MM.1S (cell line): ENCODE measurements at regions not wholly inside any gene's neighbourhood (a gene's known extent, or its start where the extent isn't known, plus 50 kb on each side); places are given as distances from the start of the nearest gene placed in this dataset.

Experiments
- DNase-seq: peaks from one replicate; pipeline ENCODE4 v3.0.0-alpha.2; 2015
- H2AFZ ChIP-seq: fragments of 300-600 bp; sonication (generic); 2 replicates; pipeline ENCODE4 v1.6.0; 2016; ENCODE audit warnings: antibody characterized with exemption, low read length
- H3F3A ChIP-seq: fragments of 300-600 bp; sonication (generic); 2 replicates; pipeline ENCODE4 v1.6.1; 2016; ENCODE audit warnings: mild to moderate bottlenecking, antibody characterized with exemption, low read length, moderate library complexity, mixed read lengths; ENCODE audit not compliant: insufficient read depth
- H3K27ac ChIP-seq: fragments of 300-600 bp; sonication (generic); 2 replicates; pipeline ENCODE4 v1.5.1; 2016; ENCODE audit warnings: mild to moderate bottlenecking, low read length
- H3K27me3 ChIP-seq: fragments of 300-600 bp; sonication (generic); replicated peaks from 2 replicates; pipeline ENCODE4 v1.6.0; 2016; ENCODE audit warnings: low read length; ENCODE audit not compliant: insufficient read depth
- H3K36me3 ChIP-seq: fragments of 300-600 bp; sonication (generic); replicated peaks from 2 replicates; pipeline ENCODE4 v1.6.1; 2016; ENCODE audit warnings: mild to moderate bottlenecking, low read length, mixed read lengths; ENCODE audit not compliant: insufficient read depth
- H3K4me1 ChIP-seq: fragments of 300-600 bp; sonication (generic); 2 replicates; pipeline ENCODE4 v1.6.1; 2016; ENCODE audit warnings: low read length, mixed read lengths
- H3K4me2 ChIP-seq: fragments of 300-600 bp; sonication (generic); 2 replicates; pipeline ENCODE4 v1.6.0; 2016; ENCODE audit warnings: low read depth, low read length
- H3K4me3 ChIP-seq: fragments of 300-600 bp; sonication (generic); 2 replicates; pipeline ENCODE4 v1.5.1; 2016; ENCODE audit warnings: low read length, mixed read lengths
- H3K79me2 ChIP-seq: fragments of 300-600 bp; sonication (generic); 2 replicates; pipeline ENCODE4 v1.6.1; 2016; ENCODE audit warnings: mixed run types, low read length, mixed read lengths
- H3K9ac ChIP-seq: fragments of 300-600 bp; sonication (generic); 2 replicates; pipeline ENCODE4 v1.6.1; 2016; ENCODE audit warnings: low read length, mixed read lengths
- H3K9me2 ChIP-seq: fragments of 300-600 bp; sonication (generic); replicated peaks from 2 replicates; pipeline ENCODE4 v1.6.1; 2016; ENCODE audit warnings: mild to moderate bottlenecking, low read length, mixed read lengths; ENCODE audit not compliant: insufficient read depth
- H3K9me3 ChIP-seq: fragments of 300-600 bp; sonication (generic); replicated peaks from 2 replicates; pipeline ENCODE4 v1.6.1; 2016; ENCODE audit warnings: mild to moderate bottlenecking, low read length, mixed read lengths; ENCODE audit not compliant: insufficient read depth
- H4K20me1 ChIP-seq: fragments of 300-600 bp; sonication (generic); 2 replicates; pipeline ENCODE4 v1.6.1; 2016; ENCODE audit warnings: mild to moderate bottlenecking, low read length, moderate library complexity, mixed read lengths; ENCODE audit not compliant: insufficient read depth
- CTCF ChIP-seq: fragments of 300-600 bp; sonication (generic); IDR thresholded peaks from 2 replicates; pipeline ENCODE4 v1.5.1; 2016; ENCODE audit warnings: antibody characterized with exemption, low read length, mixed read lengths
- EZH2 ChIP-seq: fragments of 300-600 bp; sonication (generic); optimal IDR thresholded peaks from 2 replicates; pipeline ENCODE3; 2017; ENCODE audit warnings: low read depth, mild to moderate bottlenecking, antibody characterized with exemption, low read length, mixed read lengths
- EZH2phosphoT487 ChIP-seq: fragments of 300-600 bp; sonication (generic); IDR thresholded peaks from 2 replicates; pipeline ENCODE4 v1.6.1; 2018; ENCODE audit warnings: antibody characterized with exemption, low read length

GRCh38 chr6:81166770-81167169, 585.7 kb downstream of the TENT5A start:
- Histone ChIP-seq H2AFZ (no peak overlapping the region), H3K27me3 (no peaks in the 10 kb centered on the region), H4K20me1 (no peaks in the 10 kb centered on the region), H3K79me2 (no peaks in the 10 kb centered on the region), H3K9me2 (no peaks in the 10 kb centered on the region), H3K36me3 (no peaks in the 10 kb centered on the region), H3K4me1 (no peaks in the 10 kb centered on the region), H3K4me3 (no peak overlapping the region), H3K27ac (no peak overlapping the region), H3K9me3 (no peaks in the 10 kb centered on the region), H3K9ac (no peak overlapping the region), H3K4me2 (no peak overlapping the region), H3F3A (no peaks in the 10 kb centered on the region)
- no peak for DNase-seq
- TF ChIP-seq CTCF (no peak), EZH2phosphoT487 (no peak), EZH2 (no peak)

GRCh38 chr6:81158956-81159355, 593.5 kb downstream of the TENT5A start:
- H3K27me3 ChIP-seq: no peaks in the 10 kb centered on the region
- no peak overlapping the region for H3K9ac ChIP-seq
- no peak for TF ChIP-seq CTCF
- no peak for TF ChIP-seq EZH2phosphoT487
- no peak for TF ChIP-seq EZH2
- H3K9me2 ChIP-seq: no peaks in the 10 kb centered on the region
- no peaks in the 10 kb centered on the region for H3K36me3 ChIP-seq
- no peak overlapping the region for H2AFZ ChIP-seq
- H3F3A ChIP-seq: no peaks in the 10 kb centered on the region
- H4K20me1 ChIP-seq: no peaks in the 10 kb centered on the region
- no peak for DNase-seq
- no peaks in the 10 kb centered on the region for H3K9me3 ChIP-seq
- no peaks in the 10 kb centered on the region for H3K4me1 ChIP-seq
- no peak overlapping the region for H3K4me2 ChIP-seq
- H3K4me3 ChIP-seq: no peak overlapping the region
- H3K27ac ChIP-seq: no peak overlapping the region
- no peaks in the 10 kb centered on the region for H3K79me2 ChIP-seq

GRCh38 chr6:81148751-81149150, 603.7 kb downstream of the TENT5A start:
- no peaks in the 10 kb centered on the region for H3F3A ChIP-seq
- H3K4me1 ChIP-seq: no peaks in the 10 kb centered on the region
- TF ChIP-seq EZH2: no peak
- H3K36me3 ChIP-seq: no peaks in the 10 kb centered on the region
- no peaks in the 10 kb centered on the region for H4K20me1 ChIP-seq
- H3K9me2 ChIP-seq: no peaks in the 10 kb centered on the region
- H2AFZ ChIP-seq: no peak overlapping the region
- no peak overlapping the region for H3K27ac ChIP-seq
- H3K4me2 ChIP-seq: no peak overlapping the region
- no peaks in the 10 kb centered on the region for H3K79me2 ChIP-seq
- no peaks in the 10 kb centered on the region for H3K9me3 ChIP-seq
- H3K4me3 ChIP-seq: no peak overlapping the region
- H3K9ac ChIP-seq: no peak overlapping the region
- no peaks in the 10 kb centered on the region for H3K27me3 ChIP-seq
- DNase-seq: no peak

- TF ChIP-seq CTCF (no peak), EZH2phosphoT487 (no peak), EZH2 (no peak)
- no peaks in the 10 kb centered on the region for H3F3A ChIP-seq
- H3K27me3 ChIP-seq: no peaks in the 10 kb centered on the region
- no peaks in the 10 kb centered on the region for H4K20me1 ChIP-seq
- H3K27ac ChIP-seq: no peak overlapping the region
- no peaks in the 10 kb centered on the region for H3K36me3 ChIP-seq
- no peaks in the 10 kb centered on the region for H3K9me3 ChIP-seq
- no peaks in the 10 kb centered on the region for H3K79me2 ChIP-seq
- no peaks in the 10 kb centered on the region for H3K9me2 ChIP-seq
- no peak overlapping the region for H3K4me3 ChIP-seq
- H3K4me1 ChIP-seq: no peaks in the 10 kb centered on the region
- H2AFZ ChIP-seq: no peak overlapping the region
- DNase-seq: no peak
- no peak overlapping the region for H3K4me2 ChIP-seq
- H3K9ac ChIP-seq: no peak overlapping the region
Measured at GRCh38 chr6:81145506-81145905, 607.0 kb downstream of the TENT5A start.
